Fibroblast of mammary gland (primary cell): ENCODE measurements at regions not wholly inside any gene's neighbourhood (a gene's known extent, or its start where the extent isn't known, plus 50 kb on each side); places are given as distances from the start of the nearest gene placed in this dataset.

Experiments used
- DNase-seq: peaks from one replicate; pipeline ENCODE4 v3.0.0-alpha.2; 2010; ENCODE audit warnings: low read depth
- H3K4me3 ChIP-seq: 2 replicates; pipeline ENCODE4 v1.5.1; 2011; ENCODE audit warnings: low read depth, mild to moderate bottlenecking, low read length, moderate library complexity; ENCODE audit not compliant: control insufficient read depth
- TF ChIP-seq, protein P1 (sequence below): conservative IDR thresholded peaks from 2 replicates; pipeline ENCODE4 v1.5.1; 2011; ENCODE audit warnings: low read depth, low read length, inconsistent platforms; ENCODE audit not compliant: control insufficient read depth, insufficient read depth

- no peak for DNase-seq
- TF ChIP-seq, protein P1, sequence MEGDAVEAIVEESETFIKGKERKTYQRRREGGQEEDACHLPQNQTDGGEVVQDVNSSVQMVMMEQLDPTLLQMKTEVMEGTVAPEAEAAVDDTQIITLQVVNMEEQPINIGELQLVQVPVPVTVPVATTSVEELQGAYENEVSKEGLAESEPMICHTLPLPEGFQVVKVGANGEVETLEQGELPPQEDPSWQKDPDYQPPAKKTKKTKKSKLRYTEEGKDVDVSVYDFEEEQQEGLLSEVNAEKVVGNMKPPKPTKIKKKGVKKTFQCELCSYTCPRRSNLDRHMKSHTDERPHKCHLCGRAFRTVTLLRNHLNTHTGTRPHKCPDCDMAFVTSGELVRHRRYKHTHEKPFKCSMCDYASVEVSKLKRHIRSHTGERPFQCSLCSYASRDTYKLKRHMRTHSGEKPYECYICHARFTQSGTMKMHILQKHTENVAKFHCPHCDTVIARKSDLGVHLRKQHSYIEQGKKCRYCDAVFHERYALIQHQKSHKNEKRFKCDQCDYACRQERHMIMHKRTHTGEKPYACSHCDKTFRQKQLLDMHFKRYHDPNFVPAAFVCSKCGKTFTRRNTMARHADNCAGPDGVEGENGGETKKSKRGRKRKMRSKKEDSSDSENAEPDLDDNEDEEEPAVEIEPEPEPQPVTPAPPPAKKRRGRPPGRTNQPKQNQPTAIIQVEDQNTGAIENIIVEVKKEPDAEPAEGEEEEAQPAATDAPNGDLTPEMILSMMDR: no peak
- no peak overlapping the region for H3K4me3 ChIP-seq
Observed at GRCh38 chr6:147709396-147710272, 201.1 kb downstream of the SAMD5 start.

DNA sequence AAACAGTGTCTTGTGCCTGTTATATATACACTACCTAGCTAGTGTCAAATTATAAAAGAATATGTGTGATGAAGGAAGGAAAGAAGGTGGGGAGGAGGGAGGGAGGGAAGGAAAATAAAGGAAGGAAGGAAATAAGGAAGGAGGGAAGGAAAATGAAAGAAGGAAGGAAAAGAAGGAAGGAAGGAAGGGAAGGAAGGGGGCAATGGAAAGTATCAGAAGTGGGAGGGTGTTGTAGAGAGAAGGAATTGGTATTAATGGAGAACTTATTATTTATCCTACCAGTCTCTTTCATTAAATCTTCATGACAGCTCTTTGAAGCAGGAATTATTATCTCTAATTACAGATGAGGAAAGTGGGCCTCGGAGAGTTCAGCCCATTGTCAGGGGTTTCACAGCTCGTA lies 202.4 kb downstream of the SAMD5 start:
- no peak for DNase-seq
- no peak overlapping the region for H3K4me3 ChIP-seq
- TF ChIP-seq, protein P1: no peak

GRCh38 chr6:147711476-147711875 lies 203.0 kb downstream of the SAMD5 start:
- TF ChIP-seq, protein P1: no peak
- H3K4me3 ChIP-seq: no peak overlapping the region
- DNase-seq: no peak

GRCh38 chr6:147712841-147713240 lies 204.4 kb downstream of the SAMD5 start:
- TF ChIP-seq, protein P1: no peak
- no peak for DNase-seq
- H3K4me3 ChIP-seq: no peak overlapping the region

DNA sequence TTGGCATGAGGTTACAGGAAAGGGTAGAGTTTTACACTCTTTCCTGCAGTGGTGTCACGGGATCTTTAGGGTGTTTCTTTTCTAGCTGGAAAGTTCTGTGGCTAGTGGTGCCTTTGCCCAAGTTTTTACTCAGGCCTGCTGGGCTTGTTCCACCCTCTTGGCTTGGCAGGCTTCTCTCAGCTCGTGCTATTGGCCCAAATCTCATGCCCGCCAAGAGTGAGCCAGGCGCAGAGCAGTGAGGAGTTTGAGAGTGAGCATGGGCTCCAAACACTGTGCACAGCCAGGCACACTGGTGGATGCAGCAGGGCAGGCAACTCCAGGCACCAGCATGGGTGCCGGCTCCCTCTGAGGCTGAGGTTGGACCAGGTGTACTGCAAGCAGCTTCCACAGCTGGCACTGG lies 206.5 kb downstream of the SAMD5 start:
- no peak for DNase-seq
- H3K4me3 ChIP-seq: no peak overlapping the region
- TF ChIP-seq, protein P1: no peak

DNA sequence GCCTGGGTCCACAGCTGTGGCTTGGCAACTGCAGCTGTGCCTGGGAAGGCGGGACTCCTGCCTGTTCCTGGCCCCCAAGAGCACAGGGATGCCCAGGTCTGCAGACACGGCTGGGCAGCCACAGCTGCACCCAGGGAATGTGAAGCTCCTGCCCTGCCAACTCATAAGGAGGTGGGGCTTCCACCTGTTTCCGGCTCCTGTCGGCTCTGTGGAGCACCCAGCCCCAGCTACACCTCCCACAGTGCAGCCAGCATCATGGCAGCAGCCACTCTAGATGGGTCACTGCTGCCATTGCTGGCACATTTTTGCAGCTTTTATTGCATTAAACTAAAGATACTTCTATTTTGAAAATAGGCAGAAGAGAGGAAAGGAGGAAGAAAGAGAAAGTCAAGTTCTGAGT lies 207.9 kb downstream of the SAMD5 start:
- H3K4me3 ChIP-seq: no peak overlapping the region
- DNase-seq: no peak
- TF ChIP-seq, protein P1: no peak

GRCh38 chr6:147717991-147718390 lies 209.5 kb downstream of the SAMD5 start:
- H3K4me3 ChIP-seq: no peak overlapping the region
- TF ChIP-seq, protein P1: no peak
- DNase-seq: no peak
